ENCODE measurements at regions not wholly inside any gene's neighbourhood (a gene's known extent, or its start where the extent isn't known, plus 50 kb on each side); places are given as distances from the start of the nearest gene placed in this dataset.

GRCh38 chr4:179719766-179720450 lies 2277.7 kb upstream of the AGA start:
- no peak for TF ChIP-seq FOS (IDR thresholded peaks at IDR 0.05; ENCODE audit: low read depth, low read length)
- TF ChIP-seq, protein P1, sequence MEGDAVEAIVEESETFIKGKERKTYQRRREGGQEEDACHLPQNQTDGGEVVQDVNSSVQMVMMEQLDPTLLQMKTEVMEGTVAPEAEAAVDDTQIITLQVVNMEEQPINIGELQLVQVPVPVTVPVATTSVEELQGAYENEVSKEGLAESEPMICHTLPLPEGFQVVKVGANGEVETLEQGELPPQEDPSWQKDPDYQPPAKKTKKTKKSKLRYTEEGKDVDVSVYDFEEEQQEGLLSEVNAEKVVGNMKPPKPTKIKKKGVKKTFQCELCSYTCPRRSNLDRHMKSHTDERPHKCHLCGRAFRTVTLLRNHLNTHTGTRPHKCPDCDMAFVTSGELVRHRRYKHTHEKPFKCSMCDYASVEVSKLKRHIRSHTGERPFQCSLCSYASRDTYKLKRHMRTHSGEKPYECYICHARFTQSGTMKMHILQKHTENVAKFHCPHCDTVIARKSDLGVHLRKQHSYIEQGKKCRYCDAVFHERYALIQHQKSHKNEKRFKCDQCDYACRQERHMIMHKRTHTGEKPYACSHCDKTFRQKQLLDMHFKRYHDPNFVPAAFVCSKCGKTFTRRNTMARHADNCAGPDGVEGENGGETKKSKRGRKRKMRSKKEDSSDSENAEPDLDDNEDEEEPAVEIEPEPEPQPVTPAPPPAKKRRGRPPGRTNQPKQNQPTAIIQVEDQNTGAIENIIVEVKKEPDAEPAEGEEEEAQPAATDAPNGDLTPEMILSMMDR (conservative IDR thresholded peaks at IDR 0.05; ENCODE audit: low read depth, low read length), result no peak
- no peak for TF ChIP-seq MAZ (IDR thresholded peaks at IDR 0.05; ENCODE audit: borderline replicate concordance, low read depth, low read length)
- no peak for TF ChIP-seq CHD1 (IDR thresholded peaks at IDR 0.05; ENCODE audit: low read depth, low read length)
- no peak for TF ChIP-seq POLR2A (IDR thresholded peaks at IDR 0.05; ENCODE audit: low read depth, low read length)
- no peak for TF ChIP-seq CEBPB (IDR thresholded peaks at IDR 0.05; ENCODE audit: low read depth, low read length)

Measured in IMR-90 (cell line).